Renal pelvis (tissue), 1 donor: ENCODE measurements at regions not wholly inside any gene's neighbourhood (a gene's known extent, or its start where the extent isn't known, plus 50 kb on each side); places are given as distances from the start of the nearest gene placed in this dataset.

Source experiments
- DNase-seq: peaks from one replicate; pipeline ENCODE4 v3.0.0-alpha.2; 2013

- no peak for DNase-seq
Observed at GRCh38 chr2:76579911-76580310, 869.2 kb upstream of the GCFC2 start.

GRCh38 chr2:76572981-76573380 lies 862.3 kb upstream of the GCFC2 start:
- DNase-seq: no peak

- no peak for DNase-seq
Observed at GRCh38 chr2:76569819-76570218, 859.1 kb upstream of the GCFC2 start.

GRCh38 chr2:76567478-76567877 lies 856.8 kb upstream of the GCFC2 start:
- DNase-seq: no peak

GRCh38 chr2:76564734-76565133 lies 854.0 kb upstream of the GCFC2 start:
- DNase-seq: no peak

- DNase-seq: no peak
Observed at GRCh38 chr2:76563730-76564129, 853.0 kb upstream of the GCFC2 start.

GRCh38 chr2:76558157-76558556 lies 847.4 kb upstream of the GCFC2 start:
- DNase-seq: no peak

GRCh38 chr2:76556018-76556417 lies 845.3 kb upstream of the GCFC2 start:
- no peak for DNase-seq

GRCh38 chr2:76546207-76546606 lies 835.5 kb upstream of the GCFC2 start:
- DNase-seq: no peak

GRCh38 chr2:76544901-76545300 lies 834.2 kb upstream of the GCFC2 start:
- no peak for DNase-seq

GRCh38 chr2:76517574-76517909 lies 806.8 kb upstream of the GCFC2 start:
- DNase-seq: no peak

GRCh38 chr2:76516861-76517573 lies 806.3 kb upstream of the GCFC2 start:
- DNase-seq: no peak

GRCh38 chr2:76512201-76512820 lies 801.6 kb upstream of the GCFC2 start:
- DNase-seq: no peak

GRCh38 chr2:76506538-76506937 lies 795.8 kb upstream of the GCFC2 start:
- no peak for DNase-seq

- no peak for DNase-seq
Observed at GRCh38 chr2:76501641-76502040, 790.9 kb upstream of the GCFC2 start.

GRCh38 chr2:76498360-76498759 lies 787.6 kb upstream of the GCFC2 start:
- no peak for DNase-seq

- DNase-seq: no peak
Observed at GRCh38 chr2:76491503-76491902, 780.8 kb upstream of the GCFC2 start.

GRCh38 chr2:76478266-76479035 lies 767.7 kb upstream of the GCFC2 start:
- no peak for DNase-seq

- DNase-seq: no peak
Observed at GRCh38 chr2:76472946-76473345, 762.2 kb upstream of the GCFC2 start.

- no peak for DNase-seq
Observed at GRCh38 chr2:76469066-76469465, 758.4 kb upstream of the GCFC2 start.

- DNase-seq: no peak
Observed at GRCh38 chr2:76467326-76467725, 756.6 kb upstream of the GCFC2 start.

GRCh38 chr2:76464310-76464709 lies 753.6 kb upstream of the GCFC2 start:
- DNase-seq: no peak

- DNase-seq: no peak
Observed at GRCh38 chr2:76461431-76461830, 750.7 kb upstream of the GCFC2 start.
